HUES6 (cell line): ENCODE measurements at regions not wholly inside any gene's neighbourhood (a gene's known extent, or its start where the extent isn't known, plus 50 kb on each side); places are given as distances from the start of the nearest gene placed in this dataset.

Source experiments
- H3K27ac ChIP-seq: 2 replicates; pipeline ENCODE4 v1.7.0; 2013; ENCODE audit warnings: low read depth, mild to moderate bottlenecking, low read length, inconsistent platforms
- H3K27me3 ChIP-seq: 2 replicates; pipeline ENCODE4 v1.6.1; 2013; ENCODE audit warnings: low read length; ENCODE audit not compliant: control insufficient read depth, insufficient read depth
- H3K36me3 ChIP-seq: 2 replicates; pipeline ENCODE4 v1.6.1; 2013; ENCODE audit warnings: low read length; ENCODE audit not compliant: control insufficient read depth, insufficient read depth
- H3K4me1 ChIP-seq: 2 replicates; pipeline ENCODE4 v1.6.1; 2013; ENCODE audit warnings: low read length; ENCODE audit not compliant: control insufficient read depth, insufficient read depth
- H3K4me3 ChIP-seq: 2 replicates; pipeline ENCODE4 v1.5.1; 2013; ENCODE audit warnings: low read depth, low read length
- H3K9ac ChIP-seq: one replicate; pipeline ENCODE4 v1.6.1; 2013; ENCODE audit warnings: mild to moderate bottlenecking, low read length
- H3K9me3 ChIP-seq: 2 replicates; pipeline ENCODE4 v1.6.1; 2013; ENCODE audit warnings: low read depth, low read length; ENCODE audit not compliant: control insufficient read depth, insufficient read depth

DNA sequence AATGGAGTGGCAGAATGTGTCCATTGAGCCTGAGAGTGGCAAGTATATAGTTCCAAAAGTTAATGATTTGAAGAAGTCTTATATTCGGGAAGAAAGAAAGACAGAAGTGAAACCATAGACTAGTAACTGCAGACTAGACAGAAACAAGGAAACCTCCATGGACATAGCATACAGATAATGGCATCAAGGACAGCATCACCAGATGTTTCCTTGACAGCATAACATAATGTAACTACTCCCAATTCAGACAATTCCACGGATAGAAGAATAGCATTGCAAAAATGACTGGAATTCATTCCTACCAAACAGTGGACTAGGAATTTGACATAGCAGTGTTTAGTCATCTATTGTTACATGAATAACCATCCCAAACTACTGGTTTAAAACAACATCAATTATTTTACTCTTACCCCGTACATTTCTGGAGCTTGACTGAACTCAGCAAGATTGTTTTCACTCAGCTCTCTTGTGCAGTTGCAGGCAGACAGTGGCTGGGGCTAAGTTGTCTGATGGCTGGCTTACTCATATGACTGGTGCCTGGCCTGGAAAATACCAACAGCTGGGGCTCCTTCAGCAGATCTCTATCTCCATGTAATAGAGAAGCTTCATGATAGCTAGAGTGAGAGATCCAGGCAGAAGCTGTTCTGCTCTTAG lies 109.7 kb upstream of the GADL1 start:
- H3K4me3 ChIP-seq, result no peak overlapping the region
- H3K27me3 ChIP-seq, result peaks cover 23% of the 10 kb centered on the region; the same call in 1 of the 2 replicates
- no peak overlapping the region for H3K9ac ChIP-seq
- no peak overlapping the region for H3K27ac ChIP-seq
- H3K36me3 ChIP-seq, result no peaks in the 10 kb centered on the region
- H3K9me3 ChIP-seq, result no peaks in the 10 kb centered on the region
- H3K4me1 ChIP-seq, result peaks cover 8% of the 10 kb centered on the region

DNA sequence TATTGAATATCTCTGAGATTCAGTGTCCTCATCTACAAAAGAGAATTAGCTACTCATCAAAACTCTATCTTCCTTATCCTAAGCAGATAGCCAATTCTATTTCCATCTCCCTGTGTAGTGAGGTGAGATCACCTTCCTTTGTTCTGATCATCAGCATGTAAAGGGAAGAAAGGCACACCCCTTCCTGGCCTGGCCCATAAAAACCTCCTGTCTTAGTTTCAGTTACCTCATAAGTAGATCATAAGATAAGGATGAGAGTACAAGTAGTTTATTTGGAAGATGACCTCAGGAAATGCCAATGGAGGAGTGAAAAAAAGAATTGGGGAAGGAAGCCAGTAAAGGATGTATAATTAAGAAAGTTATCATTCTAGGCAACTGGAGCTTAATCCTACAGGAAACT lies 114.5 kb upstream of the GADL1 start:
- Histone ChIP-seq H3K36me3 (no peaks in the 10 kb centered on the region), H3K4me1 (peaks cover 22% of the 10 kb centered on the region), H3K27me3 (peaks cover 46% of the 10 kb centered on the region), H3K9ac (no peak overlapping the region), H3K4me3 (no peak overlapping the region), H3K27ac (no peak overlapping the region), H3K9me3 (no peaks in the 10 kb centered on the region)

DNA sequence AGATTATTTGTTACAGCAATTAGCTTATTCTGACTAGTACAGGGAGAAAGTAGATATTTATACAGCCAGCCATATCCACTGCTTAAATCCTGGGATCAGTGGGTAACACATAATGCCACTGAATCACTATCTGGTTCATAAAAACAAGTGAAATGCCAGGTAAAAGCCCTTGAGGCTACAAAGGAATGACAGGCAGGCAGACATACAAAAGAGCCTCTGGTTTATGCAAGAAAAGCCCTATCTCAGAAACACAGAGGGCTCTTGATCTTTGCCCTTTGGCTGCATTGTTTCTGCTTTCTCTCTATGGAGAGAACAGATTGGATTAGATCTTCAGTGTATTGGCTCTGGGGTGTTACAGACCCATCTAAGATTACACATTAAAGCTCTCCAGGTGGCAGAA lies 115.4 kb upstream of the GADL1 start:
- no peak overlapping the region for H3K9ac ChIP-seq
- H3K4me3 ChIP-seq, result no peak overlapping the region
- no peaks in the 10 kb centered on the region for H3K9me3 ChIP-seq
- H3K36me3 ChIP-seq, result no peaks in the 10 kb centered on the region
- peaks cover 22% of the 10 kb centered on the region for H3K4me1 ChIP-seq
- H3K27me3 ChIP-seq, result peaks cover 49% of the 10 kb centered on the region
- H3K27ac ChIP-seq, result no peak overlapping the region

GRCh38 chr3:31010491-31010890 lies 116.0 kb upstream of the GADL1 start:
- peaks cover 22% of the 10 kb centered on the region for H3K4me1 ChIP-seq
- no peaks in the 10 kb centered on the region for H3K9me3 ChIP-seq
- no peaks in the 10 kb centered on the region for H3K36me3 ChIP-seq
- no peak overlapping the region for H3K4me3 ChIP-seq
- peaks cover 46% of the 10 kb centered on the region for H3K27me3 ChIP-seq
- no peak overlapping the region for H3K9ac ChIP-seq
- H3K27ac ChIP-seq, result no peak overlapping the region

DNA sequence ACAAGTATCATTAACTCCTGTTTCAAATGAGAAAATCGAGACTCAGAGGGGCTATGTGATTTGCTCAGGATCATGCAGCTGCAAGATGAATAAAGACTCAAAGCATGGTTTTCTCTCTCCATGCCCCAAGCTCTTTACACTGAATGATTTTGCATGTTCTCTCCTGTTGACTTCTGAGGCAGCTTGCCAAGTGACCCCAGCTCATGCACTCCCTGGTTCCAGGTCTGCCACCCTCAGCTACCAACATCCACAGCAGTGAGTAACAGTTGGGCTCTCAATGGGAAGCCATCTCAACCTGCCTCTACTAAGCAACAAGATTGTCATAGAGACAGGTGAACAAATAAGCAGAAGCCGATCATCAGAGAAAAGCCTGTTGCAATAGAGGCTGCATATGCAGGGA lies 116.9 kb upstream of the GADL1 start:
- no peaks in the 10 kb centered on the region for H3K9me3 ChIP-seq
- H3K4me1 ChIP-seq, result peaks cover 22% of the 10 kb centered on the region
- no peak overlapping the region for H3K9ac ChIP-seq
- H3K27ac ChIP-seq, result no peak overlapping the region
- H3K36me3 ChIP-seq, result no peaks in the 10 kb centered on the region
- H3K4me3 ChIP-seq, result no peak overlapping the region
- peaks cover 45% of the 10 kb centered on the region for H3K27me3 ChIP-seq

DNA sequence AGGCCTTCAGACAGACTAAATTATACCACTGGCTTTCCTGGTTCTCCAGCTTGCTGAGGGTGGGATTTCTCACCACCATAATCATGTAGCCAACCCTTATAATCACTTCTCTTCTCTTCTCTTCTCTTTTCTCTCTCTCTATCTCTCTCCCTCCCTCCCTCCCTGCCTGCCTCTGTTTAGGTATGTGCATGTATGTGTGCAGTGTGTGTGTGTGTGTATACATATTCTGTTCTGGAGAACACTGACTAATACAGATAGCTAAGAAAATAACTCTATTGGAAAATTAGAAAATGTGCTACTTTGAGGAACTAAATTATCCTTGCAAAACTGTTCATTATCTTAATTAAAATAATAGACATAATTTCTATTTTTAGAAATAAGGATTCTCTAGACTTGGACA lies 118.6 kb upstream of the GADL1 start:
- no peak overlapping the region for H3K9ac ChIP-seq
- no peaks in the 10 kb centered on the region for H3K9me3 ChIP-seq
- H3K4me1 ChIP-seq, result peaks cover 22% of the 10 kb centered on the region
- no peak overlapping the region for H3K27ac ChIP-seq
- peaks cover 37% of the 10 kb centered on the region for H3K27me3 ChIP-seq
- no peaks in the 10 kb centered on the region for H3K36me3 ChIP-seq
- no peak overlapping the region for H3K4me3 ChIP-seq

DNA sequence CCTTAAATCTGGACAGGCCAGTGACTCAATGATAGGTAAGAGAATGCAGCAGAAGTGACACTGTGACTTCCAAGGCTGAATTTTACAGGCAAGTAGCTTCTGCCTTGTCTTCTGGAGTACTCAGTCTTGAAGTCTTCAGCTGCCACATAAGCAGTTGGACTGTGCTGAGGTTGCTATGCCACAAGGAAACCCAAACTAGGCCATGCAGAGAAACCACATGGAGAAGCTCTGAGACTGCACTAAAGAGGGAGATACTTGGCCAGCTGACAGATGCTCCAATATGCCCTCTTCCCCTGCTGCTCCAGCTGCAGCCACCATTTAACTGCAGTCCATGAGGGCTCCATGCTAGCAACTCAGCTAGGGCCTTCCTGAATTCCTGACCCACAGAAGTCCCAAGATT lies 119.4 kb upstream of the GADL1 start:
- no peak overlapping the region for H3K4me3 ChIP-seq
- no peak overlapping the region for H3K27ac ChIP-seq
- no peaks in the 10 kb centered on the region for H3K9me3 ChIP-seq
- no peak overlapping the region for H3K9ac ChIP-seq
- H3K36me3 ChIP-seq, result no peaks in the 10 kb centered on the region
- H3K27me3 ChIP-seq, result peaks cover 30% of the 10 kb centered on the region
- peaks cover 17% of the 10 kb centered on the region for H3K4me1 ChIP-seq

DNA sequence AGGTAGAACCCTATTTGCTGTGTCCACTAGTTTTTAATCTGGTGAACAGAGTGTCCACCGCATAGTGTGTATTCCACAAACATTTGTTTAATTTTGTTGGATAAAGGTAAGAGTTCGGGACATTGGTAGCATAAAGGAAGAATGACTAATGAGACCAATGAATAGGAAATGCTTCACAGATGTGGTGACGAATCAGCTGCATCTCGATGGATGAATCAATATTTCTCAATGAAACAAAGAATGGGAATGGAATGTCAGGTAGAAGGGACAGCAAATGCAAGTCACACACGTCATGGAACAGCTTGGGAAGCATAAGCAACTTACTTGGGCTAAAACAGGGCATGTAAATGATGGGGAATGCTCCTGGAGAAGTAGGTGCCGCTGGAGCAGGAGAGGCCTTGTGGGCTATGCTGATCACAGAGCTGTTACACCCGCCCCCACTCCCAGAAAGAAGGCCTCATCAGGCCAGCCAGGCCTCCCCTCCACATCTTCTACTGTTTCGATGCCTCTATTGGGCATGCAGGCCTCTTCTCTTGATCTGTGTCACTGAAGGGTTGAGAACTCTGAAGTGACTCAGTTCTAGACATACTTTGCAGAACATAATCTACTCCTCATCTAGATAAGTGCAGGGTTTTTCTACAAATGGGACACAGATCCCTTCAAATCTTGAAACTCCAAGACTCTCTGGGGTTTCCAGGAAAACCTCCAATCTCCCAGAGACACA lies 120.0 kb upstream of the GADL1 start:
- Histone ChIP-seq H3K36me3 (no peaks in the 10 kb centered on the region), H3K9me3 (no peaks in the 10 kb centered on the region), H3K27ac (no peak overlapping the region), H3K9ac (no peak overlapping the region), H3K27me3 (peaks cover 23% of the 10 kb centered on the region), H3K4me1 (peaks cover 11% of the 10 kb centered on the region), H3K4me3 (no peak overlapping the region)

DNA sequence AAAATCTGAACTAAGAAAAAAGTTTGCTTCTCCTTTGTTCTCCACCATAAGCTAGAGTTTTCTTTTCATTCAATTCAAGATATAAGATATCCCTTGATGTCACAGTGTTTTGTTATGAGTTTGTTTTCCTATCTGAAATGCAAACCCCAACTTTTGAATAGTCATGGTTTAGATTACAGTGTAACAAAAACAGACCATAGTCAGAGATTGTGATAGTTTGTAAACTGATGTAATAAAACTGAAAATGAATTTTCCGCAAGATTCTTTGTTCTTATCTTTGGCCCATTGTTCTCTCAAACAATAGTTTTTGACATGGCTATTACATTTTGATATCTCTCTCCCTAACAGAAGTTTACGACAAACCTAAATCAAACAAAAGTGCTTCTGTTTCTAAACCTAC lies 121.7 kb upstream of the GADL1 start:
- H3K27ac ChIP-seq, result no peak overlapping the region
- H3K4me3 ChIP-seq, result no peak overlapping the region
- H3K36me3 ChIP-seq, result no peaks in the 10 kb centered on the region
- no peaks in the 10 kb centered on the region for H3K4me1 ChIP-seq
- H3K9me3 ChIP-seq, result no peaks in the 10 kb centered on the region
- H3K27me3 ChIP-seq, result peaks cover 15% of the 10 kb centered on the region
- H3K9ac ChIP-seq, result no peak overlapping the region

GRCh38 chr3:31022716-31023115 lies 128.3 kb upstream of the GADL1 start:
- Histone ChIP-seq H3K9me3 (peaks cover 7% of the 10 kb centered on the region), H3K27me3 (no peaks in the 10 kb centered on the region), H3K4me1 (no peaks in the 10 kb centered on the region)

DNA sequence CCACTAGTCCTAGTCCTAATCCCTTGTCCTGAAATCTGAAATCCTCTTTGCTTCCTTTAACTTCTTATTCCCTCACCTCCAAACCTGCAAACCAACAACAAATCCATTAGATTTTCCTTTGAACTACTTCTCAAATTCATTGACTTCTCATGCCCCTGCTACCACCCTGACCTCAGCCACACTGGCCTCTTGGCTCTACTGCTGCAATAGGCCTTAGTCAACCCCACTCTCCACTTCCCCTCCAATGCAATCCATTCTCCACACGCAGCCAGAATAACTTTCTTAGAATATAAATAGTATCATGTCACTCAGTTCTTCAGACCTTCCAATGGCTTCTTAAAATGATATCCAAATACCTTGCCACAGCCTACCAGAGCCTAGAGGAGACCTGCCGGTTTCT lies 131.1 kb upstream of the GADL1 start:
- Histone ChIP-seq H3K27ac (no peak overlapping the region), H3K36me3 (no peaks in the 10 kb centered on the region), H3K4me1 (no peaks in the 10 kb centered on the region), H3K9ac (no peak overlapping the region), H3K4me3 (no peak overlapping the region), H3K9me3 (peaks cover 12% of the 10 kb centered on the region), H3K27me3 (no peaks in the 10 kb centered on the region)

More at GRCh38 chr3:31022716-31023115, 128.3 kb upstream of the GADL1 start:
- H3K36me3 ChIP-seq, result no peaks in the 10 kb centered on the region
- no peak overlapping the region for H3K27ac ChIP-seq
- H3K4me3 ChIP-seq, result no peak overlapping the region
- H3K9ac ChIP-seq, result no peak overlapping the region
